HL-60 (cell line): ENCODE measurements at regions not wholly inside any gene's neighbourhood (a gene's known extent, or its start where the extent isn't known, plus 50 kb on each side); places are given as distances from the start of the nearest gene placed in this dataset.

Experiments used
- GABPA ChIP-seq: IDR thresholded peaks from 2 replicates; pipeline ENCODE4 v1.6.1; 2012; ENCODE audit warnings: low read depth
- POLR2AphosphoS5 ChIP-seq: IDR thresholded peaks from 2 replicates; pipeline ENCODE4 v1.6.1; 2012; ENCODE audit warnings: low read depth
- TF ChIP-seq, protein P1 (sequence below): IDR thresholded peaks from one replicate; pipeline ENCODE4 v1.5.1; 2011; ENCODE audit warnings: low read length, control low read depth, inconsistent platforms; ENCODE audit not compliant: insufficient read depth
- TF ChIP-seq, protein P2 (sequence below): IDR thresholded peaks from 2 replicates; pipeline ENCODE4 v1.6.1; 2012; ENCODE audit warnings: low read depth; ENCODE audit not compliant: insufficient replicate concordance

DNA sequence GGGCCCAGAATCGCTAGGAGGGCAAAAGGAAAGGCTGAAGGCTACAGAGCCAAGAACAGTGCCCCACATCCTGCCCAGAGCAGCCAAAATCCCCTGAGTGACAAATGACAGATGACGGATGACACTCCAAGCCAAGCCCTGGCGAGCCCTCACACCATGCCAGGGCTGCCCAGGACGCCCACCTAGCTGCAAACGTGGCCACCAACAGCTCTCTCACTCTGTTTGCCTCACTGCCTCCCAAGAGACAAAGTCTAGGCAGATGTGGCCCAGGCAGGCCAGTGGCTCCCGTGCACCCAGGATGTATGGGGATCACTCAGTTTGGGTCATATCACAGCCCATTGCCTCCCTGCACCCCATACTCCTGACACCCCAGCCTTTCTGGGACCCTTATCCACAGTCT is 270.1 kb upstream of the NSMCE3 start:
- no peak for TF ChIP-seq POLR2AphosphoS5
- TF ChIP-seq, protein P1, sequence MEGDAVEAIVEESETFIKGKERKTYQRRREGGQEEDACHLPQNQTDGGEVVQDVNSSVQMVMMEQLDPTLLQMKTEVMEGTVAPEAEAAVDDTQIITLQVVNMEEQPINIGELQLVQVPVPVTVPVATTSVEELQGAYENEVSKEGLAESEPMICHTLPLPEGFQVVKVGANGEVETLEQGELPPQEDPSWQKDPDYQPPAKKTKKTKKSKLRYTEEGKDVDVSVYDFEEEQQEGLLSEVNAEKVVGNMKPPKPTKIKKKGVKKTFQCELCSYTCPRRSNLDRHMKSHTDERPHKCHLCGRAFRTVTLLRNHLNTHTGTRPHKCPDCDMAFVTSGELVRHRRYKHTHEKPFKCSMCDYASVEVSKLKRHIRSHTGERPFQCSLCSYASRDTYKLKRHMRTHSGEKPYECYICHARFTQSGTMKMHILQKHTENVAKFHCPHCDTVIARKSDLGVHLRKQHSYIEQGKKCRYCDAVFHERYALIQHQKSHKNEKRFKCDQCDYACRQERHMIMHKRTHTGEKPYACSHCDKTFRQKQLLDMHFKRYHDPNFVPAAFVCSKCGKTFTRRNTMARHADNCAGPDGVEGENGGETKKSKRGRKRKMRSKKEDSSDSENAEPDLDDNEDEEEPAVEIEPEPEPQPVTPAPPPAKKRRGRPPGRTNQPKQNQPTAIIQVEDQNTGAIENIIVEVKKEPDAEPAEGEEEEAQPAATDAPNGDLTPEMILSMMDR, result no peak
- no peak for TF ChIP-seq GABPA
- TF ChIP-seq, protein P2, sequence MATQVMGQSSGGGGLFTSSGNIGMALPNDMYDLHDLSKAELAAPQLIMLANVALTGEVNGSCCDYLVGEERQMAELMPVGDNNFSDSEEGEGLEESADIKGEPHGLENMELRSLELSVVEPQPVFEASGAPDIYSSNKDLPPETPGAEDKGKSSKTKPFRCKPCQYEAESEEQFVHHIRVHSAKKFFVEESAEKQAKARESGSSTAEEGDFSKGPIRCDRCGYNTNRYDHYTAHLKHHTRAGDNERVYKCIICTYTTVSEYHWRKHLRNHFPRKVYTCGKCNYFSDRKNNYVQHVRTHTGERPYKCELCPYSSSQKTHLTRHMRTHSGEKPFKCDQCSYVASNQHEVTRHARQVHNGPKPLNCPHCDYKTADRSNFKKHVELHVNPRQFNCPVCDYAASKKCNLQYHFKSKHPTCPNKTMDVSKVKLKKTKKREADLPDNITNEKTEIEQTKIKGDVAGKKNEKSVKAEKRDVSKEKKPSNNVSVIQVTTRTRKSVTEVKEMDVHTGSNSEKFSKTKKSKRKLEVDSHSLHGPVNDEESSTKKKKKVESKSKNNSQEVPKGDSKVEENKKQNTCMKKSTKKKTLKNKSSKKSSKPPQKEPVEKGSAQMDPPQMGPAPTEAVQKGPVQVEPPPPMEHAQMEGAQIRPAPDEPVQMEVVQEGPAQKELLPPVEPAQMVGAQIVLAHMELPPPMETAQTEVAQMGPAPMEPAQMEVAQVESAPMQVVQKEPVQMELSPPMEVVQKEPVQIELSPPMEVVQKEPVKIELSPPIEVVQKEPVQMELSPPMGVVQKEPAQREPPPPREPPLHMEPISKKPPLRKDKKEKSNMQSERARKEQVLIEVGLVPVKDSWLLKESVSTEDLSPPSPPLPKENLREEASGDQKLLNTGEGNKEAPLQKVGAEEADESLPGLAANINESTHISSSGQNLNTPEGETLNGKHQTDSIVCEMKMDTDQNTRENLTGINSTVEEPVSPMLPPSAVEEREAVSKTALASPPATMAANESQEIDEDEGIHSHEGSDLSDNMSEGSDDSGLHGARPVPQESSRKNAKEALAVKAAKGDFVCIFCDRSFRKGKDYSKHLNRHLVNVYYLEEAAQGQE, result no peak
